K562 (cell line): ENCODE measurements at regions not wholly inside any gene's neighbourhood (a gene's known extent, or its start where the extent isn't known, plus 50 kb on each side); places are given as distances from the start of the nearest gene placed in this dataset.

Experiments
- ATAC-seq: fragments of 200-7000 bp; cut with Tn5 transposase; 3 replicates; pipeline ENCODE4 v1.9.1; 2020; ENCODE audit warnings: moderate library complexity
- BruUV-seq: library from RNA; stranded (reverse); fragments of 400-500 nt; replicated peaks from 2 replicates; lab custom pipeline; 2021; lab: Mats Ljungman, UMichigan
- CTCF ChIA-PET: fragments of 300-600 bp; formaldehyde crosslinking; extraction: SDS; loops from one replicate; lab custom pipeline; 2021; ENCODE audit warnings: low intra/inter-chr PET ratio; lab: Yijun Ruan, JAX
- POLR2A ChIA-PET: fragments of 300-600, 350-650 bp; sonication (Branson Sonifier 250); formaldehyde crosslinking; extraction: SDS; loops from one replicate; lab custom pipeline; 2021; ENCODE audit warnings: antibody characterized with exemption, inconsistent platforms; lab: Yijun Ruan, JAX
- DNase-seq, 4 experiments: peaks; one replicate each; pipeline versions ENCODE4 v3.0.0 to v3.0.0-alpha.2; 2011 to 2018; ENCODE audit warnings: low spot score in 3 of 4, mixed read lengths in 3 of 4; ENCODE audit errors: extremely low read depth in 1 of 4
- FAIRE-seq: peaks from 2 replicates; lab custom pipeline; 2011; peaks lifted over from hg19 to GRCh38; lab: Jason Lieb, UNC
- H2AFZ ChIP-seq: 2 replicates; pipeline ENCODE4 v1.6.0; 2011; ENCODE audit warnings: low read depth, low read length, control low read depth, inconsistent platforms
- H3K27ac ChIP-seq: fragments of 200-600 bp; 3 replicates; pipeline ENCODE4 v1.8.0; 2011; ENCODE audit warnings: low read depth, mild to moderate bottlenecking, control low read depth, inconsistent platforms, low read length, moderate library complexity, mixed read lengths; ENCODE audit errors: extremely low read depth
- H3K27me3 ChIP-seq, 2 experiments: fragments of 300-600 bp in 1 of 2; 2 replicates in 1 of 2; 3 replicates in 1 of 2; pipeline versions ENCODE4 v1.6.0 to v1.8.0; 2011; ENCODE audit warnings: inconsistent platforms in 2 of 2, low read length in 2 of 2, mild to moderate bottlenecking in 1 of 2, mixed read lengths in 1 of 2, moderate library complexity in 1 of 2; ENCODE audit not compliant: control insufficient read depth in 2 of 2, insufficient read depth in 2 of 2
- H3K36me3 ChIP-seq: fragments of 300-600 bp; 3 replicates; pipeline ENCODE4 v1.8.0; 2011; ENCODE audit warnings: mild to moderate bottlenecking, low read length, inconsistent platforms; ENCODE audit not compliant: control insufficient read depth, insufficient read depth
- H3K4me1 ChIP-seq, 2 experiments: fragments of 200-600 bp in 1 of 2; replicated peaks in 1 of 2; 2 replicates in 1 of 2; 3 replicates in 1 of 2; pipeline versions ENCODE4 v1.5.1 to v1.8.0; 2011; ENCODE audit warnings: inconsistent platforms in 2 of 2, low read length in 2 of 2, mild to moderate bottlenecking in 1 of 2, mixed read lengths in 1 of 2, moderate library complexity in 1 of 2; ENCODE audit not compliant: control insufficient read depth in 2 of 2, insufficient read depth in 2 of 2
- H3K4me2 ChIP-seq: 2 replicates; pipeline ENCODE4 v1.6.1; 2011; ENCODE audit warnings: low read length, control low read depth, inconsistent platforms, mixed read lengths; ENCODE audit not compliant: insufficient read depth
- H3K4me3 ChIP-seq: fragments of 200-600 bp; sonication (generic), shearing (Covaris generic); 2 replicates; pipeline ENCODE4 v1.5.1; 2016; ENCODE audit warnings: control low read depth, inconsistent platforms
- H3K79me2 ChIP-seq: fragments of 200-600 bp; 3 replicates; pipeline ENCODE4 v1.8.0; 2011; ENCODE audit warnings: low read length, inconsistent platforms; ENCODE audit not compliant: control insufficient read depth, insufficient read depth
- H3K9ac ChIP-seq, 2 experiments: 2 replicates each; pipeline versions ENCODE4 v1.6.0 to v1.6.1; 2011; ENCODE audit warnings: low read depth in 2 of 2, low read length in 2 of 2, control low read depth in 1 of 2, inconsistent platforms in 1 of 2, mild to moderate bottlenecking in 1 of 2, mixed read lengths in 1 of 2; ENCODE audit not compliant: insufficient read depth in 1 of 2
- H3K9me1 ChIP-seq: one replicate; pipeline ENCODE4 v1.6.0; 2011; ENCODE audit warnings: inconsistent platforms, mild to moderate bottlenecking, low read length, moderate library complexity; ENCODE audit not compliant: control insufficient read depth, insufficient read depth
- H3K9me3 ChIP-seq: replicated peaks from 2 replicates; pipeline ENCODE4 v1.5.1; 2011; ENCODE audit warnings: low read depth, low read length, inconsistent platforms; ENCODE audit not compliant: control insufficient read depth, insufficient read depth
- H4K20me1 ChIP-seq: replicated peaks from 2 replicates; pipeline ENCODE4 v1.6.1; 2011; ENCODE audit warnings: low read length, inconsistent platforms, mixed read lengths; ENCODE audit not compliant: control insufficient read depth, insufficient read depth
- BRF1 ChIP-seq: IDR thresholded peaks from 3 replicates; pipeline ENCODE4 v1.6.1; 2011; ENCODE audit warnings: borderline replicate concordance, mild to moderate bottlenecking; ENCODE audit not compliant: insufficient read length; ENCODE audit errors: extremely low read depth
- CCAR2 ChIP-seq: fragments of 200-400 bp; formaldehyde crosslinking; IDR thresholded peaks from 2 replicates; pipeline ENCODE4 v1.6.1; 2017; ENCODE audit warnings: mild to moderate bottlenecking, low read depth, low read length
- GABPB1 ChIP-seq: sonication (generic); formaldehyde crosslinking; IDR thresholded peaks from 2 replicates; pipeline ENCODE4 v1.8.0; 2022; ENCODE audit warnings: mild to moderate bottlenecking, missing genetic modification reagents
- PHF21A ChIP-seq: fragments of 450-650 bp; IDR thresholded peaks from 2 replicates; pipeline ENCODE4 v1.6.1; 2017; ENCODE audit warnings: low read depth, borderline replicate concordance
- SIRT6 ChIP-seq: IDR thresholded peaks from one replicate; pipeline ENCODE4 v1.6.1; 2012; ENCODE audit warnings: low read depth, mild to moderate bottlenecking, control low read depth, inconsistent platforms, low read length, moderate library complexity
- SMARCA4 ChIP-seq: fragments of 450-650 bp; IDR thresholded peaks from 2 replicates; pipeline ENCODE4 v1.6.1; 2016
- SOX6 ChIP-seq: fragments of 450-650 bp; IDR thresholded peaks from 2 replicates; pipeline ENCODE4 v1.6.1; 2014; ENCODE audit warnings: mild to moderate bottlenecking
- THAP7 ChIP-seq: fragments of 250-450 bp; sonication (Bioruptor Pico); IDR thresholded peaks from 2 replicates; pipeline ENCODE4 v1.5.0; 2021
- ZZZ3 ChIP-seq: fragments of 450-650 bp; IDR thresholded peaks from 2 replicates; pipeline ENCODE4 v1.6.1; 2016; ENCODE audit warnings: antibody characterized with exemption, mild to moderate bottlenecking, moderate library complexity
- WGBS: fragments of 100-300 bp; shearing (Covaris generic); methylation state at CpG from one replicate; pipeline ENCODE4 v1.1.6; 2016; ENCODE audit warnings: low coverage, mixed read lengths; ENCODE audit not compliant: insufficient coverage; ENCODE audit errors: missing lambda C conversion rate; 5-methylcytosine and 5-hydroxymethylcytosine counted together
- in situ Hi-C: fragments of 300-500 bp; cut with MboI; formaldehyde crosslinking; loops from 4 replicates; pipeline ENCODE4 v1.15.0; 2018; ENCODE audit warnings: inconsistent platforms, mixed read lengths
- intact Hi-C: fragments of 100-400 bp; cut with micrococcal nuclease; formaldehyde crosslinking; loops from 2 replicates; pipeline ENCODE4 v1.14.2; 2022

GRCh38 chr22:26827611-26828010, 170.2 kb downstream of the MIAT start:
- no peaks in the 10 kb centered on the region for H3K4me1 ChIP-seq
- intact Hi-C loops = no loop called here
- no peak for DNase-seq
- peaks cover 0 to 12% of the 10 kb centered on the region in 2 experiments; a peak in 1 of 5 replicates for H3K27me3 ChIP-seq
- POLR2A ChIA-PET = no interaction called here
- in situ Hi-C loops = no loop called here
- H4K20me1 ChIP-seq = no peaks in the 10 kb centered on the region
- H3K9ac ChIP-seq = no peak overlapping the region
- H3K36me3 ChIP-seq = no peaks in the 10 kb centered on the region
- no peak overlapping the region for H3K4me2 ChIP-seq
- H2AFZ ChIP-seq = no peak overlapping the region
- TF ChIP-seq SMARCA4 = no peak
- no peak for TF ChIP-seq GABPB1 (CRISPR knock-in tag)
- TF ChIP-seq ZZZ3 = no peak
- TF ChIP-seq SOX6 = no peak
- no peak for TF ChIP-seq THAP7 (CRISPR knock-in tag)
- TF ChIP-seq PHF21A = no peak
- no peak for TF ChIP-seq SIRT6
- no peak for TF ChIP-seq CCAR2
- no peak for TF ChIP-seq BRF1
- TF ChIP-seq, all 486 proteins: peak for 0
- Histone ChIP-seq H3K79me2 (no peaks in the 10 kb centered on the region), H3K4me3 (no peak overlapping the region), H3K27ac (no peak overlapping the region), H3K9me1 (no peaks in the 10 kb centered on the region), H3K9me3 (no peaks in the 10 kb centered on the region)
- ATAC-seq = no peak
- WGBS = 5% methylated on average over 4 of the region's 4 CpGs
- no TSS peak for BruUV-seq
- no peak for FAIRE-seq
- CTCF ChIA-PET = no interaction called here
